NCI-H1105 treated with DMSO at 0.1 percent for 48 hours (cell line): ENCODE measurements at regions not wholly inside any gene's neighbourhood (a gene's known extent, or its start where the extent isn't known, plus 50 kb on each side); places are given as distances from the start of the nearest gene placed in this dataset.

Experiments used
- DNase-seq: peaks from one replicate; lab custom pipeline; 2025; lab: John Stamatoyannopoulos, UW

GRCh38 chr10:131673396-131673795, 227.4 kb upstream of the PPP2R2D start:
- no peak for DNase-seq

GRCh38 chr10:131674130-131674529, 226.7 kb upstream of the PPP2R2D start:
- DNase-seq, result no peak

- DNase-seq, result no peak
Measured at GRCh38 chr10:131675104-131675503, 225.7 kb upstream of the PPP2R2D start.

GRCh38 chr10:131676046-131676799, 224.6 kb upstream of the PPP2R2D start:
- DNase-seq, result no peak

- DNase-seq, result no peak
Measured at GRCh38 chr10:131676800-131677421, 223.9 kb upstream of the PPP2R2D start.

GRCh38 chr10:131677671-131678070, 223.1 kb upstream of the PPP2R2D start:
- no peak for DNase-seq

- no peak for DNase-seq
Measured at GRCh38 chr10:131678171-131678570, 222.6 kb upstream of the PPP2R2D start.

- no peak for DNase-seq
Measured at GRCh38 chr10:131678613-131679012, 222.2 kb upstream of the PPP2R2D start.

- DNase-seq, result no peak
Measured at GRCh38 chr10:131679926-131680325, 220.9 kb upstream of the PPP2R2D start.

GRCh38 chr10:131681122-131681521, 219.7 kb upstream of the PPP2R2D start:
- no peak for DNase-seq

GRCh38 chr10:131681656-131682055, 219.2 kb upstream of the PPP2R2D start:
- DNase-seq, result no peak

GRCh38 chr10:131682271-131682962, 218.4 kb upstream of the PPP2R2D start:
- DNase-seq, result no peak

- DNase-seq, result no peak
Measured at GRCh38 chr10:131683281-131683861, 217.4 kb upstream of the PPP2R2D start.

- DNase-seq, result no peak
Measured at GRCh38 chr10:131683941-131684340, 216.9 kb upstream of the PPP2R2D start.

GRCh38 chr10:131685007-131685406, 215.8 kb upstream of the PPP2R2D start:
- no peak for DNase-seq

GRCh38 chr10:131685576-131685975, 215.2 kb upstream of the PPP2R2D start:
- DNase-seq, result no peak

- DNase-seq, result no peak
Measured at GRCh38 chr10:131686781-131687420, 213.9 kb upstream of the PPP2R2D start.

- no peak for DNase-seq
Measured at GRCh38 chr10:131688304-131688703, 212.5 kb upstream of the PPP2R2D start.

- no peak for DNase-seq
Measured at GRCh38 chr10:131689016-131689415, 211.8 kb upstream of the PPP2R2D start.

- no peak for DNase-seq
Measured at GRCh38 chr10:131689486-131689885, 211.3 kb upstream of the PPP2R2D start.

GRCh38 chr10:131689954-131690757, 210.7 kb upstream of the PPP2R2D start:
- no peak for DNase-seq
